ENCODE measurements at regions not wholly inside any gene's neighbourhood (a gene's known extent, or its start where the extent isn't known, plus 50 kb on each side); places are given as distances from the start of the nearest gene placed in this dataset.

GRCh38 chr3:87837076-87837475 is 221.7 kb downstream of the CGGBP1 start:
- FAIRE-seq, result no peak
- Histone ChIP-seq H3K4me3 (ENCODE audit: low read depth, low read length) (no peak overlapping the region), H3K36me3 (ENCODE audit: control insufficient read depth, insufficient read depth, low read length) (no peaks in the 10 kb centered on the region), H3K27me3 (ENCODE audit: control insufficient read depth, insufficient read depth, low read length) (no peaks in the 10 kb centered on the region)
- no peak for DNase-seq (ENCODE audit: low read depth)
- no peak for TF ChIP-seq CTCF (IDR thresholded peaks at IDR 0.05; ENCODE audit: insufficient read depth, low read length, severe bottlenecking)

DNA sequence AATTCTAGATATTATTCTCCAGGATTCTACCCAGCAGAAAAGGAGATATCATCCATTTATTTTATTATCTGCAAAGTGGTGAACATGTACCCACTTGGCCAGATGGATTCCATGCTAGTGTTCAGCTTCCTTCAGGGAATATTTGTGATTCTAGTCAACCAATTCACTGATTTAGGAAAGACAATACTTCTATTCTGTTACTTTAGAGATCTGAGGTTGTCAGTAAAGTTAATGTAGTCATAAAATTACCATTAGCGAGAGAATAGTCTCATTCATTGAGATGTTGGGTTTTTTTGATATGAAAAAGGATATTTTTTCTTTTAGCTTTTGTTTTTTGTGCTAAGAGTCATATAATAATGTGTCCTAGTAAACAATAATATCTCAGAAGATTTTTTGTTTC is 222.8 kb downstream of the CGGBP1 start:
- no peaks in the 10 kb centered on the region for H3K36me3 ChIP-seq (ENCODE audit: control insufficient read depth, insufficient read depth, low read length)
- DNase-seq (ENCODE audit: low read depth) (no peak), FAIRE-seq (no peak)
- no peaks in the 10 kb centered on the region for H3K27me3 ChIP-seq (ENCODE audit: control insufficient read depth, insufficient read depth, low read length)
- H3K4me3 ChIP-seq (ENCODE audit: low read depth, low read length), result no peak overlapping the region
- no peak for TF ChIP-seq CTCF (IDR thresholded peaks at IDR 0.05; ENCODE audit: insufficient read depth, low read length, severe bottlenecking)

GRCh38 chr3:87835236-87835635 is 223.6 kb downstream of the CGGBP1 start:
- FAIRE-seq (peak; percentile 7), DNase-seq (ENCODE audit: low read depth) (no peak)
- H3K4me3 ChIP-seq (ENCODE audit: low read depth, low read length), result no peak overlapping the region
- TF ChIP-seq CTCF (IDR thresholded peaks at IDR 0.05; ENCODE audit: insufficient read depth, low read length, severe bottlenecking), result no peak
- H3K36me3 ChIP-seq (ENCODE audit: control insufficient read depth, insufficient read depth, low read length), result no peaks in the 10 kb centered on the region
- no peaks in the 10 kb centered on the region for H3K27me3 ChIP-seq (ENCODE audit: control insufficient read depth, insufficient read depth, low read length)

GRCh38 chr3:87834327-87834726 is 224.5 kb downstream of the CGGBP1 start:
- Histone ChIP-seq H3K36me3 (ENCODE audit: control insufficient read depth, insufficient read depth, low read length) (no peaks in the 10 kb centered on the region), H3K4me3 (ENCODE audit: low read depth, low read length) (no peak overlapping the region), H3K27me3 (ENCODE audit: control insufficient read depth, insufficient read depth, low read length) (no peaks in the 10 kb centered on the region)
- TF ChIP-seq CTCF (IDR thresholded peaks at IDR 0.05; ENCODE audit: insufficient read depth, low read length, severe bottlenecking), result no peak
- no peak for FAIRE-seq
- no peak for DNase-seq (ENCODE audit: low read depth)

DNA sequence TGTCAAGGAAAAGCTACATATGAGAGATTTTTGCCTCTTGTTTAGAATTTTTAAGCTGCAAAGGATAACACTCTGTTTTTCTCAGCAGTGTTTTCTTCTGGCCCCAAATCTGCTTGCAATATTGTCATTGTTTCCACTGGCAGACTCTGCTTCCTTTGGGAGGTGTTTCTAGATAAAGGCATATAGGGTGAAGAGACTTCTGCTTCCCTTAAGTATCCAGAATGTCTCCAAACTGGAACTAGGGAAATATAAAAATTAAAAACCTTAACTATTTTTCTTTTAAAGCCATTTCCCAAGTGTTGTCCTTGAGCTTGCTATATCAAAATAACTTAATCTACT is 225.8 kb downstream of the CGGBP1 start:
- H3K27me3 ChIP-seq (ENCODE audit: control insufficient read depth, insufficient read depth, low read length), result no peaks in the 10 kb centered on the region
- FAIRE-seq, result no peak
- H3K36me3 ChIP-seq (ENCODE audit: control insufficient read depth, insufficient read depth, low read length), result no peaks in the 10 kb centered on the region
- TF ChIP-seq CTCF (IDR thresholded peaks at IDR 0.05; ENCODE audit: insufficient read depth, low read length, severe bottlenecking), result no peak
- no peak for DNase-seq (ENCODE audit: low read depth)
- no peak overlapping the region for H3K4me3 ChIP-seq (ENCODE audit: low read depth, low read length)

DNA sequence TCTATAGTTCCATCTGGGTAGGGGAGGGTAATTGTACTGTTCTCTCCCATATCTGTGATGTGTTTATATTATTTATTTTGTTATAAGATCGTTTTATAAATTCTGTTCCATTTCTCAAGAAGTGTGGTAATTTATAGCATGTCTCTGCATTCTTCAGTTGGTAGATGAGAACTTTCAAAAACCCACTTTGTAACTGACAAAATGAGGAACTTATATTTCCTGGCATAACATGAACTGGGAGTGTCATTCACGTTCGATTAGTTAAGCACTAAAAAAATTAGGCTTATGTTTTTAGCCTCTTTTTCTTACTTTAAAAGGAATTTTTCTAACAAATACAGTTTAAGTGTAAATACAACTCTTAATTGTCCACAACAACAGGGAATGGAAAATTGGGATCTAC is 230.8 kb downstream of the CGGBP1 start:
- Histone ChIP-seq H3K27me3 (ENCODE audit: control insufficient read depth, insufficient read depth, low read length) (no peaks in the 10 kb centered on the region), H3K4me3 (ENCODE audit: low read depth, low read length) (no peak overlapping the region), H3K36me3 (ENCODE audit: control insufficient read depth, insufficient read depth, low read length) (no peaks in the 10 kb centered on the region)
- TF ChIP-seq CTCF (IDR thresholded peaks at IDR 0.05; ENCODE audit: insufficient read depth, low read length, severe bottlenecking), result no peak
- DNase-seq (ENCODE audit: low read depth) (no peak), FAIRE-seq (no peak)

All from bronchial epithelial cell (primary cell).